ENCODE measurements at regions not wholly inside any gene's neighbourhood (a gene's known extent, or its start where the extent isn't known, plus 50 kb on each side); places are given as distances from the start of the nearest gene placed in this dataset.
"Not testable (repeated sequence)": the region's sequence is repeated elsewhere in the genome, so short reads cannot be mapped to it uniquely, and the experiment has no call there.

DNA sequence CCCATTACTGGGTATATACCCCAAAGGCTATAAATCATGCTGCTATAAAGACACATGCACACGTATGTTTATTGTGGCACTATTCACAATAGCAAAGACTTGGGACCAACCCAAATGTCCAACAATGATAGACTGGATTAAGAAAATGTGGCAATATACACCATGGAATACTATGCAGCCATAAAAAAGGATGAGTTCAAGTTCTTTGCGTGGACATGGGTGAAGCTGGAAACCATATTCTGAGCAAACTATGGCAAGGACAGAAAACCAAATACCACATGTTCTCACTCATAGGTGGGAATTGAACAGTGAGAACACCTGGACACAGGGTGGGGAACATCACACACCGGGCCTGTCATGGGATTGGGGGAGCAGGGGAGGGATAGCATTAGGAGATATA lies 54.4 kb upstream of the MUCL1 start:
- not testable (repeated sequence) for DNase-seq (ENCODE audit: low spot score)

DNA sequence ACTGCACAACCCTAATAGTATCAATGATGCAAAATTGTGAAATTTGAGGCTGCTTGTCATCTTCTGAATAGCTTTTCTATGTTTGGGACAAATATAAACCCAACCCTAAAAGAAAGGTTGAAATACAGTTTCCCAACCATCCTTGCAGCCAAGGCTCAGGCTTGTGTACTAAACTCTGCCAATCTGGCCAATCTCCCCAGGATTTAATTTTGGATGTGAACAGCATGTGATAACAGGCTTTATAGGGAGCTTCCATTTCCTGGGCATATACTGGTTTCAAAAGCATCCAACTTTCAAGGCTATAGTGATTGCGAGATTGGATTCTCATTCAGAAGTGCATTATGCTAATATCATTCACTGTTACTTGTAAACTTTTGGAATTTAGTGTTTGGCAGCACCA lies 55.7 kb upstream of the MUCL1 start:
- no peak for DNase-seq (ENCODE audit: low spot score)

DNA sequence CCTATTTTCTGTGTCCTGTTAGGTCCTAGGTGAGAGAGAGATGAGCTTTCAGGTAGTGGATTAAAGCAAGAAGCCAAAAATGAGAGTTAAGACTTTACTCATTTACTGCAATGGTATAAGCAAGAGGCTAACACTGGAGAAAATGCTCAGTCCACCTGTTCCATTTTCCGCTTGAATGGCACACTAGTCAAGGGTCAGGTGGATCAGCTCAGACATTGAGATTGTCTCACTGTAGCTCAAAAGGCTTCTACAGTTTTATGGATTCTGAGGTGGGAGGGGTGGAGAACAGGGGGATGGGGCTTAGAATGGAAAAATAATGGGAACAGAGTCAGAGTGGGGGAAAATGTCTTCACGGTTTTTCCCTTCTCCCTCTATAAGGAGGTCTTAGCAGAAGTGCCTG lies 57.3 kb upstream of the MUCL1 start:
- DNase-seq (ENCODE audit: low spot score), result no peak

DNA sequence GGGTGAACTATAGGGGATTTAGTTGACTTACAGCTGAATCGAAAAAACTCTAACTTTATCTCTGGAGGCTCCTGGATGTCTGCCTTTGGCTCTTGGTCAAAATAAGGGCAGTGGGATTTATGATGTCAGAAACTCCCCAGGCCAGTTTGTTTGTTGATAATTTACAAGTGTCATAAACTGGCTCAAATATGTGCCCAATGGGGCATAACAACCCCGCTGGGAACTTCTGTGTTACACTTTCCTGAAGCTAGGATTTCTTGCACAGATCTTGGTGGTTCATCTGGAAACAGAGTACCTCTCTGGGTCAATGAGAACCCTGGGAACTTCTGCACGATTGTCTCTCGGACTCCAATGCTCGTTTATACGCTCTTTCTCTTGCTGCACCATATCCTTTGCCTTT lies 58.7 kb upstream of the MUCL1 start:
- DNase-seq (ENCODE audit: low spot score), result no peak

DNA sequence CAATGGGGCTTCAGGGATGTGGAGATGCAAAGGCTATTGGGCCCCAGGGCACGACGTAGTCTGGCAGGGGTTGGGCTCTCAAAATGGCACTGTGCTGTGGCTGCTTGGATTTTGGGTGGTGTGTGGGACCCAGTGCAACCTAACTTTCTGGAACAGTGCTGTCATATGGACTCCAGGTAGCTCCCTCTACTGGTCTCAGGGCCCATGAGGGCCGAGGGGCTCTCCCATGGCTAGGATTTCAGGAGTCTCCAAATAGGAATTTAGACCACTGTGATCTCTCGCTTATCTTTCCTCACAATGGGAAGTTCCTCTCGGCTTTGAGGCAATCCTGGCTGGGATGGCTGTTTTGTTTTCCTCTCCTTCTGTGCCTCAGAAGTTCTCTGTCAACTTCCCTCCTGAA lies 68.2 kb upstream of the MUCL1 start:
- no peak for DNase-seq (ENCODE audit: low spot score)

DNA sequence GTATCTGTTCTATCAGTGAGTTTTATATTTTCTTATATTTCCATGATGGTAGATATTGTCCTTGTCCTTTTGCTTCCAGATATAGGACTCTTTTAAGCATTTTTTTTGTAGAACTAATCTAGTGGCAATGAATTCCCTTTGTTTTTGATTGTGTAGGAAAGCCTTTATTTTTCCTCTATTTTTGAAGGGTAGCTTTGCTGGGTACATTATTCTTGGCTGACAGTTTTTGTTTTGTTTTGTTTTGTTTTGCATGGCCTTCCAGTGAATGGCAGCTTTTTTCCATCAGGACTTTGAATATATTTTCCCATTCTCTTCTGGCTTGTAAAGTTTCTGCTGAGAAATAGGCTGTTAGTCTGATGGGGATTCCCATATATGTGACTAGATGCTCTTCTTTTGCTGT lies 70.2 kb upstream of the MUCL1 start:
- no peak for DNase-seq (ENCODE audit: low spot score)

DNA sequence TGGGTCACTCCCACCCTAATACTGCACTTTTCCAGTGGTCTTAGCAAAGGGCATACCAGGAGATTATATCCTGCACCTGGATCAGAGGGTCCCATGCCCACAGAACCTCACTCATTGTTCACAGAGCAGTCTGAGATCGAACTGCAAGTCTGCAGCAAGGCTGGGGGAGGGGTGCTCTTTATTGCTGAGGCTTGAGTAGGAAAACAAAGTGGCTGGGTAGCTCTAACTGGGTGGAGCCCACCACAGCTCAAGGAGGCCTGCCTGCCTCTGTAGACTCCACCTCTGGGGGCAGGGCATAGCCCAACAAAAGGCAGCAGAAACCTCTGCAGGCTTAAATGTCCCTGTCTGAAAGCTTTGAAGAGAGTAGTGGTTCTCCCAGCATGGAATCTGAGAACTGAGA lies 77.3 kb upstream of the MUCL1 start:
- not testable (repeated sequence) for DNase-seq (ENCODE audit: low spot score)

DNA sequence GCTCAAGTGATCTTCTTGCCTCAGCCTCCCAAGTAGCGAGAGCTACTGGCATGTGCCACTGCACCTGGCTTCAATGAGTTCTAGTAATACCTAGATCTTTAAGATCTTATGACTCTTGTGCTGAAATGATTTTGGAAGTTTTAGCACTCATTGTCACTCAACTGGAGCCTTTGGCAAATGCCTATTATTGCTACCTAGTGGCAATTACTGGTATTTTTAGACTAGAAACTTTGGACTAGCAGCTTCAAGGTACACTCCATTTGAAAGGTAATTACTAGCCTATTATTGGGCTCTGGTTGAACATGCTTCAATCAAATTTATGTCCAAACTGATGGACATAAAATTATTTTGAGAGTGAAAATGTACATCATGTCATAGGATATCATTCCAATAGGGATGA lies 80.7 kb upstream of the MUCL1 start:
- no peak for DNase-seq (ENCODE audit: low spot score)

DNA sequence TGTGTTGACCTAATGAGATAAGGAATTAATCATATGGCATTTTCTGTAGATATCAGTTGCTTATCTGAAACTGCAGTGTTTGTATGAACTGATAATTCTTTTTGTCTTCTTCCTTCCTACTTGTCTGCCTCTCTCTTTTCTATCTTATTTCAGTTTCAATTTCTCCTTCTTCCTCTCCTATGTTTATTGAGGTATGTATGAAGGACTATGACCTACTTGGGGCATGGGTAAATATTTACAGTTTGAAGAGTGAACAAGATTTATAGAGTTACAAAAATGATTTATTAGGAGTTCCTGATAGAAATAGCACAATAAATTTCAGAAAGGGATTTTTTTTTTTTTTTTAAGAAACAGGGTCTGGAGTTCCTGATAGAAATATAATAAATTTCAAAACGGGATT lies 88.7 kb upstream of the MUCL1 start:
- DNase-seq (ENCODE audit: low spot score), result no peak

DNA sequence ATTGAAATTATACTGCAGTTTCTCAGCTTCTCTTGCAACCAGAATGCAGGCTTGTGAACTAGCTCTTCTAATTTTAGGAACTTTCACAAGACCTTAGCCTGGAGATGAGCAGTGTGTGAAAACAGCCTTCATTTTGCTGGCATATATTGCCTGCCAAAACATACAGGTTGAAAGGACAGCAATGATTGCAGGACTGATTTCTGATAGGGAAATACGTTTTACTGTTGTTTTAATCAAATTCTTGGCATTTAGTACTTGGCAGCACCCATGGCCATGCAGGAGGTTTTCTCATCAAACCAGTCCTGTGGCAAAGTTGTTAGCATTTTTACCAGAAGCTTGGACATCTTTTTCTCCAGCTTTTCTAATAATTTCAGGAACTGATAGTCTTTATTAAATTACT lies 91.9 kb upstream of the MUCL1 start:
- no peak for DNase-seq (ENCODE audit: low spot score)

DNA sequence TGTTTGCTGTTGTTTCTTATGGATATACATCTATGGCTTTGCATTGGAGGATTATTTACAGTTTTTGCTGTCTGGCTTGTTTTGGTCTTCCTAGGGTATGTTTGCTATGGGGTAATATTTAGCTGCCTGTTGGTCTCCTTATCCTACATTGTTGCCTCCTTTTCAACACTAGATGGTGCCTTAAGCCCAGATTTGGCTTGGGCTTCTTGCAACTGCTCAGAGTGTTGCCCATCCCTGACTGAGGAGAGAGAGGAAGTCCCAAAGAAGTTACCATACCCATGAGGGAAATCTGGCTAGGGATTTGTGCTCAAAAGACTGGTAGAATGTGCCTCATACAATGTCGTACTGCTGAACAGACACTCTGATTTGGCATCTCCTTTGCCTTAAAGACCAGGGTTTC lies 94.6 kb upstream of the MUCL1 start:
- DNase-seq (ENCODE audit: low spot score), result peak; percentile 12

DNA sequence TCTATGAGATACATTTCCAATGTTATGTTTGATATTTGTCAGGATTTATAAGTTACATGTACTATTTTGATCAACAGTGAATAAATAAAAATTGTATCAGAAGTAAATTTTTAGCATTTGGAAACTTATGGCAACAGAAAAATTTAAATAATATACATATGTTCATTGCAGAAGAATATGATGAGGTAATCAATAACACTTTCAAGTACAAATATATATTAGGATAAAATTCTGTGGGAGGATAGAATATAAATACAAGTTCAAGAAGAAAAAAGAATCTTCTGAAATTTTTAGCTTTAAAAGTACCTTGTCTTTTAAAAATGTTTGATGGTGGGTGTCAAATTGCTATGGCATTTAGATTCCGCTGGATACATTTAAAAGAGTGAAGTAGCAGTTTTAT lies 102.8 kb upstream of the MUCL1 start:
- DNase-seq (ENCODE audit: low spot score), result no peak

DNA sequence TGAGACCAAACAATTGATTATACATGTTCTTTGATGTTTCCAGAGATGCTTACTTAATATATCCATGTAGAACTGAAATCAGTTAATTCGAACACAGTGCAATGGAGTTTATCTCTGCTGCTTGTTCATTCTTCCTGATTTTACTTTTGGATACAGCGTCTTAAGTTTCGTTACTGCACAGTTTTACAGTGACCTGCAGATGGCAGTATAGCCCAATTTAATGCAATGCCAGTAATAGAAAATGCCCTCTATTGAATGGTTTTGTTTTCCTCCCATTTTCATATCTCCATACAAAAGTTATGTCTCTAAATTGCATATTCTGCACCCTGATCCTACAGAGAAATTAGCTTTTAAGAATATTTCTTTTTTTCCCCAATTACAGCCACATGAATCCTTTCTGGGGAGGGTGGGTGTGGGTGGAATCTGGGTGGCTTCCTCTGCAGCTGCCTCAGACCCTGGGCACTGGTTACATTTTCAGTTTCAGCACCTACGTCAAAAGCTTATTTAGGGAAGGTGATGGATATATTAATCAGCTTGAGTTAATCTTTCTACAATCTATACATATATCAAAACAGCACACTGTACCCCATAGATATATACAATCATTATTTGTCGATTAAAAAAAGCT lies 101.1 kb upstream of the DCD start:
- DNase-seq (ENCODE audit: low spot score), result peak; percentile 74

DNA sequence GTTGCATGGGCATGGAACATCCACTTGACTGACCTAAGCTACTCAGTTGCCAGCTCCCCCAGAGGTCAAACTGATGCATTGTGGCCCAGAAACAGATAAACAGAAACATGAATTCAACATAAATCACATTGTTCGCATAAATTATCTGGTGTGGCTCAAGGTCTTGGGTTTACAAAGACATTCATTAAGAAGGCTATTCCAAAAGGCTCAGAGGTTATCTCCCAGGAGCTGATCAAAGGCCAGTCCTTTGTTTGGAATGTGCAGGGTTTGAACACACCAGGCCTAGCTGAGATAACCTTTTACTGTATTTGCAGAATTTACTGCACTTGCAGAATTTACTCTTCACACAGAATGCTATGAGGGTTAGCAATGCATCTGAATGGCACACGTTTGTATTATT lies 96.4 kb upstream of the DCD start:
- DNase-seq (ENCODE audit: low spot score), result no peak

DNA sequence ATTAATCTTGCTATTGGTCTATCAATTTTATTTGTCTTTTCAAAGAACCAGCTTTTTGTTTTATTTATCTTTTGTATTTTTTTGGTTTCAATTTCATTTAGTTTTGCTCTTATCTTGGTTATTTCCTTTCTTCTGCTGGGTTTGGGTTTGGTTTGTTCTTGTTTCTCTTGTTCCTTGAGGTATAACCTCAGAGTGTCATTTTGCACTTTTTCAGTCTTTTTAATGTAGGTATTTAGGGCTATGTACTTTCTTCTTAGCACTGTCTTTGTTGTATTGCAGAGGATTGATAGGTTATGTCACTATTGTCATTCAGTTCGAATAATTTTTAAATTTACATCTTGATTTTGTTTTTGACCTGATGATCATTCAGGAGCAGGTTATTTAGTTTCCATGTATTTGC lies 92.7 kb upstream of the DCD start:
- no peak for DNase-seq (ENCODE audit: low spot score)

DNA sequence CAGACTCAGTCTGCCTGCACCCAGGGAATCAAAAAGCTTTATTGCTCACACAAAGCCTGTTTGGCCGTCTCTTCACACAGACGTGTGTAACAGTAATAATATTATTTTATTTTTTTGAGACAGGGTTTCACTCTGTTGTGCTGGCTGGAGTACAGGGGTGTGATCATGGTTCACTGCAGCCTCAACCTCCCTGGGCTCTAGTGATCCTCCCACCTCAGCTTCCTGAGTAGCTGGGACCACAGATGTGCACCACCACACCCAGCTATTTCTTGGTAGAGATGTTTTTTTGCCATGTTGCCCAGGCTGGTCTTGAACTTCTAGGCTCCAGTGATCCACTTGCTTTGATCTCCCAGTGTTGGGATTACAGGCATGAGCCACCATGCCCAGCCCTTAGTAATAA lies 88.4 kb upstream of the DCD start:
- DNase-seq (ENCODE audit: low spot score), result no peak

DNA sequence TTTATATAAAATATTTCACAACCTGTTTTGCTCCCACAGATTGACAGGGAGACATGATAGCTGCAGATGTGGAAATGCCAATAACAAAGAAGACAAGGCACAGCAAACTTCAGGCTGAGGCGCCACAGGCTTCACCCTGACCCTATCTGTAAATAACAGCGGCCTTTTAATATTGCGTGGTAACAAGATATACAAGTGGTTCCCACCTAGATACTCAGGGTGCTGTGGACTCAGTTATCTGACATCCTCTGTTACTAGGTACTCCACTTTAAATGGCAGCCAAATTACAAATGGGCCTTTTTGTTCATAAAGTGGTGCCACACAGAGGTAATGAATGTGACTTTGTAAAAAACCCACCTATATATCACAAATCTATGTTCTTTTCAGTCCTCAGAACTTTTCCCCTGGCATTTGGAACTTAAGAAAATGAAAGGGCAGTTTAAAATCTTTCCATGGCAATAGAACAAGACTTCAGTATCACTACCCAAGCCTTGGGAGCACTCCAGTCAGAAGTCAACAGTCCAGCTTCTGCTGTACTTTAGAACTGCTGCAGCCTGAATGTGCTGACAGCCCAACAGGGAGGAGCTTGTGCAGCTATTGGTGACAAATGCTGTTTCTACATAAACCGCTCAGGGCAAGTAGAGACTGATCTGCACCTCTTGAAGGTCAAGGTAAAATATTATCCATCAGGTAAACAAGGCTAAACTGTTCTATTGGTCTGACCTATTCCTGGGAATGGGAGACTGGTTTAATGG lies 86.2 kb upstream of the DCD start:
- no peak for DNase-seq (ENCODE audit: low spot score)

DNA sequence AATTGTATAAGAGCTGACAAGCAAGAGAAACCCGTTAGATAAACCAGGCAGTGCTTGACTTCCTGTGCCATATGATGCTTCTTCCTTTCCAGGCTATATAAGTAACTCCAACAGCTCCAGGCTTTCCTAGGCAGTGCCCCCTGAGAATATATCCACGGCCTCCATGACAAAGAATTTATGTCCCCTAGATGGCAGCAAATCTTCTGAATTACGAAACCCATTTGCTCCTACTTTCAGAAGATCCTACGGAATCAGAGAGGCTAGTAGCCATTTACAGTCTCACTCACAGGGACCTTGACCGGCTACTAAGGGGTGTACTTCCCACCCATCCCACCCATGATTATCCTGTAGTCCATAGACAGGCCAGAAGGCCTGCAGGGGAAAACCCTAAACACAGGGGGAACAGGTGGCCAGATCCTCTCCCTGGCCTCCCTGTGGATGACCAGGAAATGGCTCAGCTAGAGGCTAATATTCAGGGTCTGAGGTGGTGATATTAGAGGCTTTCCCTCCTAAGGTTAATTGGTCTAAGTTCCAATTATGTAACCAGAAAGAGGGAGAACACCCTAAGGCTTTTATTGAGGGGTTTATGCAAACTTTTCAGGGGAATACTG lies 77.2 kb upstream of the DCD start:
- DNase-seq (ENCODE audit: low spot score), result no peak

DNA sequence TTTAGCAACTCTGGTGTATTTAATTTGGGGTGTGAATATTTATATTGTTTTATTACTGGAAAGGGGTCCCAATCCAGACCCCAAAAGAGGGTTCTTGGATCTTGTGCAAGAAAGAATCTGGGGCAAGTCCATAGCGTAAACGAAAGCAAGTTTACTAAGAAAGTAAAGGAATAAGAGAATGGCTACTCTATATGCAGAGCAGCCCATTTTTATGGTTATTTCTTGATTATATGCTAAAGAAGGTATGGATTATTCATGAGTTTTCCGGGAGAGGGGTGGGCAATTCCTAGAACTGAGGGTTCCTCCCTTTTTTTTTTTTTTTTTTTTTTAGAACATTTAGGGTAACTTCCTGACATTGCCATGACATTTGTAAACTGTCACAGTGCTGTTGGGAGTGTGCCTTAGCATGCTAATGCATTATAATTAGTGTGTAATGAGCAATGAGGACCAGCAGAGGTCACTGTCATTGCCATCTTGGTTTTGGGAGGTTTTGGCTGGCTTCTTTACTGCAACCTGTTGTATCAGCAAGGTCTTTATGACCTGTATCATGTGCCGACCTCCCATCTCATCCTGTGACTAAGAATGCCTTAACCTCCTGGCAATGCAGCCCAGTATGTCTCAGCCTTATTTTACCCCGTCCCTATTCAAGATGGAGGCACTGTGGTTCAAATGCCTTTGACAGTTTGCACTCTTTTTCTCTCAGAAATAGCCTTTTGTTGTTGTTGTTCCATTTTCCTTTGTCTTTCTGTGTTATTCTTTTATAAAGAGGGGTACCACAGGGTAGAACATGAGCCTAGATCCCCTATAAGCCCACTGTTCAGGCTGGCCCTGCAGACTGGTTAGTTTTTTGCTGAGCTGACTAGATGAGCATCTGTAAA lies 75.5 kb upstream of the DCD start:
- peak; percentile 7 for DNase-seq (ENCODE audit: low spot score)

DNA sequence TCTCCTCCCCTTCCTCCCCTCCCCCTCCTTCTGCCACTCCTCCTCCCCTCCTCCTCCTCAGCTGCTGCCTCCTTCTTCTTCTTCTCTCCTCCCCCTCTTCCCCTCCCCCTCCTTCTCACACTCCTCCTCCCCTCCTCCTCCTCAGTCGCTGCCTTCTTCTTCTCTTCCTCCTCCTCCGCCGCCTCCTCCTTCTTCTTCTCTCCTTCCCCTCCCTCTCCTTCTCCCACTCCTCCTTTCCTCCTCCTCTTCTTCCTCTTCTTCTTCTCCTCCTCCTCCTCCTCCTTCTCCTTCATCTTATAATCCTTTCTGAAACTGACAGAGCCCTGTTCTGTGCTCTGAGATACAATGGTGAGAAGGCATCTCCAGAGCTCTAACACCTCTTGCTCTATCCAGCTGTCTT lies 73.1 kb upstream of the DCD start:
- no peak for DNase-seq (ENCODE audit: low spot score)

DNA sequence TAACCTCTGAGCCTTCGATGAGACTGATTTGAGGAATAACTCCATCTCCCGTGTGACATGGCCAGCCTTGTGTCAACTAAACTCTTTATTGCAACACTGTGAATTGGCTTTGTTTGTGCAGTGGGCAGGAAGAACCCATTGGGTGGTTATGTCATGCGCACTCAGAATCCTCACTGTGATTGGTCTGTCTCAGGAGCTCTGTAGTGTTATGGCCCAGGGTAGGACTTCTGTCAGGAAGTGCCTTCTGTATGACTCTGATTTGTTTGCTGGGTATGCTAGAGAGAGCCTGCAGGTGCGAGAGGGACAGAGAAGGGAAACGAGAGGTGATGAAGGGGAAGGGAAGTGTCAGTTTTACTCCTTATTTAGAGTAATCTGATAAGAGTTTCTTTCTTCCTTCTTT lies 71.5 kb upstream of the DCD start:
- no peak for DNase-seq (ENCODE audit: low spot score)

DNA sequence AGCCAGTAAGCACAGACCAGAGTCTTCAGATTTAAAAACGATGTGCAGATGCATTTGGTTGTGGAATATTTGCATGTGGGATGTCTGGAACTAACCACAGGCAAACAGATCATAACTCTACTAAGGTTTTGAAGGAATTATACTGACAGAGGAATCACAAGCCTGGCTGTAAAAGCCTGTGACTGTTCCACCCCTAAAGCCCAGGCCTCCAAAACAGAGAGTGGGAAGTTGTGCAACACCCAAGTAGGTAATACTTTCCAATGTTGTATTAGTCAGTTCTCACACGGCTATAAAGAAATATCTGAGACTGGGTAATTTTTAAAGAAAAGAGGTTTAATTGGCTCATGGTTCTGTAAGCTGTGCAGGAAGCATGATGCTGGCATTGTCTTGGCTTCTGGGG lies 68.1 kb upstream of the DCD start:
- DNase-seq (ENCODE audit: low spot score), result no peak

DNA sequence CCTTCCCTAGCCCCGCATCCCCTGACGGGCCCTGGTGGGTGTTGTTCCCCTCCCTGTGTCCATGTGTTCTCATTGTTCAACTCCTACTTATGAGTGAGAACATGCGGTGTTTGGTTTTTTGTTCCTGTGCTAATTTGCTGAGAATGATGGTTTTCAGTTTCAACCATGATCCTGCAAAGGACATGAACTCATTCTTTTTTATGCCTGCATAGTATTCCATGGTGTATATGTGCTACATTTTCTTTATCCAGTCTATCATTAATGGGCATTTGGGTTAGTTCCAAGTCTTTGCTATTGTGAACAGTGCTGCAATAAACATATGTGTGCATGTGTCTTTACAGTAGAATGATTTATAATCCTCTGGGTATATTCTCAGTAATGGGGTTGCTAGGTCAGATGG lies 65.7 kb upstream of the DCD start:
- DNase-seq (ENCODE audit: low spot score), result not testable (repeated sequence)

Measured in Ammon's horn (tissue), 1 donor.